ENCODE measurements at regions not wholly inside any gene's neighbourhood (a gene's known extent, or its start where the extent isn't known, plus 50 kb on each side); places are given as distances from the start of the nearest gene placed in this dataset.

GRCh38 chr3:27661797-27662196 lies 60.3 kb downstream of the EOMES start:
- DNase-seq (ENCODE audit: low read depth) = no peak
- TF ChIP-seq CTCF (conservative IDR thresholded peaks at IDR 0.05; ENCODE audit: control insufficient read depth, insufficient read depth, low read depth, low read length) = no peak
- H3K4me3 ChIP-seq (ENCODE audit: control insufficient read depth, low read depth, low read length) = no peak overlapping the region

GRCh38 chr3:27659279-27660021 lies 62.7 kb downstream of the EOMES start:
- peak; percentile 89 for TF ChIP-seq CTCF (conservative IDR thresholded peaks at IDR 0.05; ENCODE audit: control insufficient read depth, insufficient read depth, low read depth, low read length)
- no peak overlapping the region for H3K4me3 ChIP-seq (ENCODE audit: control insufficient read depth, low read depth, low read length)
- peak; percentile 62 for DNase-seq (ENCODE audit: low read depth)

- peak; percentile 30 for DNase-seq (ENCODE audit: low read depth)
- TF ChIP-seq CTCF (conservative IDR thresholded peaks at IDR 0.05; ENCODE audit: control insufficient read depth, insufficient read depth, low read depth, low read length) = no peak
- H3K4me3 ChIP-seq (ENCODE audit: control insufficient read depth, low read depth, low read length) = no peak overlapping the region
Measured at GRCh38 chr3:27658741-27659140, 63.4 kb downstream of the EOMES start.

- no peak overlapping the region for H3K4me3 ChIP-seq (ENCODE audit: control insufficient read depth, low read depth, low read length)
- no peak for TF ChIP-seq CTCF (conservative IDR thresholded peaks at IDR 0.05; ENCODE audit: control insufficient read depth, insufficient read depth, low read depth, low read length)
- no peak for DNase-seq (ENCODE audit: low read depth)
Measured at GRCh38 chr3:27657871-27658270, 64.3 kb downstream of the EOMES start.

- TF ChIP-seq CTCF (conservative IDR thresholded peaks at IDR 0.05; ENCODE audit: control insufficient read depth, insufficient read depth, low read depth, low read length) = no peak
- no peak overlapping the region for H3K4me3 ChIP-seq (ENCODE audit: control insufficient read depth, low read depth, low read length)
- DNase-seq (ENCODE audit: low read depth) = no peak
Measured at GRCh38 chr3:27657404-27657803, 64.7 kb downstream of the EOMES start.

- TF ChIP-seq CTCF (conservative IDR thresholded peaks at IDR 0.05; ENCODE audit: control insufficient read depth, insufficient read depth, low read depth, low read length) = no peak
- no peak overlapping the region for H3K4me3 ChIP-seq (ENCODE audit: control insufficient read depth, low read depth, low read length)
- no peak for DNase-seq (ENCODE audit: low read depth)
Measured at GRCh38 chr3:27656790-27657189, 65.3 kb downstream of the EOMES start.
